ENCODE measurements at regions not wholly inside any gene's neighbourhood (a gene's known extent, or its start where the extent isn't known, plus 50 kb on each side); places are given as distances from the start of the nearest gene placed in this dataset.
"Not testable (repeated sequence)": the region's sequence is repeated elsewhere in the genome, so short reads cannot be mapped to it uniquely, and the experiment has no call there.

- not testable (repeated sequence) for DNase-seq (ENCODE audit: low read depth)
Measured at GRCh38 chr2:35112367-35112766, 1243.2 kb upstream of the CRIM1 start.

GRCh38 chr2:35104309-35104708 is 1251.3 kb upstream of the CRIM1 start:
- DNase-seq (ENCODE audit: low read depth) = no peak

GRCh38 chr2:35099342-35099741 is 1256.2 kb upstream of the CRIM1 start:
- no peak for DNase-seq (ENCODE audit: low read depth)

GRCh38 chr2:35082072-35082471 is 1273.5 kb upstream of the CRIM1 start:
- no peak for DNase-seq (ENCODE audit: low read depth)

- no peak for DNase-seq (ENCODE audit: low read depth)
Measured at GRCh38 chr2:35081622-35082015, 1274.0 kb upstream of the CRIM1 start.

- DNase-seq (ENCODE audit: low read depth) = no peak
Measured at GRCh38 chr2:35081001-35081621, 1274.5 kb upstream of the CRIM1 start.

GRCh38 chr2:35080231-35080910 is 1275.2 kb upstream of the CRIM1 start:
- no peak for DNase-seq (ENCODE audit: low read depth)

- no peak for DNase-seq (ENCODE audit: low read depth)
Measured at GRCh38 chr2:35067420-35067819, 1288.2 kb upstream of the CRIM1 start.

GRCh38 chr2:35063836-35064235 is 1291.7 kb upstream of the CRIM1 start:
- no peak for DNase-seq (ENCODE audit: low read depth)

GRCh38 chr2:35035883-35036282 is 1319.7 kb upstream of the CRIM1 start:
- no peak for DNase-seq (ENCODE audit: low read depth)

- no peak for DNase-seq (ENCODE audit: low read depth)
Measured at GRCh38 chr2:35033748-35034147, 1321.8 kb upstream of the CRIM1 start.

GRCh38 chr2:35023545-35023944 is 1332.0 kb upstream of the CRIM1 start:
- DNase-seq (ENCODE audit: low read depth) = no peak

- DNase-seq (ENCODE audit: low read depth) = no peak
Measured at GRCh38 chr2:35000453-35000852, 1355.1 kb upstream of the CRIM1 start.

GRCh38 chr2:34998741-34999140 is 1356.8 kb upstream of the CRIM1 start:
- DNase-seq (ENCODE audit: low read depth) = no peak

GRCh38 chr2:34997779-34998178 is 1357.8 kb upstream of the CRIM1 start:
- DNase-seq (ENCODE audit: low read depth) = no peak

GRCh38 chr2:34995196-34995595 is 1360.4 kb upstream of the CRIM1 start:
- no peak for DNase-seq (ENCODE audit: low read depth)

- DNase-seq (ENCODE audit: low read depth) = no peak
Measured at GRCh38 chr2:34991508-34992274, 1363.9 kb upstream of the CRIM1 start.

- no peak for DNase-seq (ENCODE audit: low read depth)
Measured at GRCh38 chr2:34985474-34985873, 1370.1 kb upstream of the CRIM1 start.

GRCh38 chr2:34980689-34981088 is 1374.9 kb upstream of the CRIM1 start:
- no peak for DNase-seq (ENCODE audit: low read depth)

- DNase-seq (ENCODE audit: low read depth) = no peak
Measured at GRCh38 chr2:34979148-34979547, 1376.4 kb upstream of the CRIM1 start.

GRCh38 chr2:34961822-34962221 is 1362.7 kb upstream of the FAM98A start:
- no peak for DNase-seq (ENCODE audit: low read depth)

GRCh38 chr2:34954758-34955157 is 1355.7 kb upstream of the FAM98A start:
- no peak for DNase-seq (ENCODE audit: low read depth)

GRCh38 chr2:34950797-34951196 is 1351.7 kb upstream of the FAM98A start:
- DNase-seq (ENCODE audit: low read depth) = no peak
